GM23248 (cell line): ENCODE measurements at regions not wholly inside any gene's neighbourhood (a gene's known extent, or its start where the extent isn't known, plus 50 kb on each side); places are given as distances from the start of the nearest gene placed in this dataset.

ENCODE experiments used
- DNase-seq: peaks from one replicate; pipeline ENCODE4 v3.0.0-alpha.2; 2015
- H2AFZ ChIP-seq: fragments of 200-600 bp; sonication (generic); 2 replicates; pipeline ENCODE4 v1.6.1; 2016; ENCODE audit warnings: antibody characterized with exemption
- H3F3A ChIP-seq: fragments of 200-600 bp; sonication (generic); 2 replicates; pipeline ENCODE4 v1.6.1; 2016; ENCODE audit warnings: mild to moderate bottlenecking, antibody characterized with exemption, mixed run types; ENCODE audit not compliant: insufficient read depth
- H3K27ac ChIP-seq: fragments of 200-600 bp; sonication (generic); 2 replicates; pipeline ENCODE4 v1.5.1; 2016; ENCODE audit warnings: mild to moderate bottlenecking
- H3K27me3 ChIP-seq: fragments of 200-600 bp; sonication (generic); replicated peaks from 2 replicates; pipeline ENCODE4 v1.6.1; 2016; ENCODE audit warnings: mild to moderate bottlenecking; ENCODE audit not compliant: insufficient read depth
- H3K36me3 ChIP-seq: fragments of 200-600 bp; sonication (generic); 2 replicates; pipeline ENCODE4 v1.6.1; 2016; ENCODE audit warnings: low read depth, mild to moderate bottlenecking
- H3K4me1 ChIP-seq: fragments of 200-600 bp; sonication (generic); 2 replicates; pipeline ENCODE4 v1.6.1; 2016; ENCODE audit warnings: mild to moderate bottlenecking; ENCODE audit not compliant: insufficient read depth
- H3K4me2 ChIP-seq: fragments of 200-600 bp; sonication (generic); one replicate; pipeline ENCODE4 v1.6.1; 2016; ENCODE audit warnings: mild to moderate bottlenecking; ENCODE audit not compliant: unreplicated experiment
- H3K4me3 ChIP-seq: fragments of 200-600 bp; sonication (generic); 2 replicates; pipeline ENCODE4 v1.5.1; 2016; ENCODE audit warnings: mild to moderate bottlenecking
- H3K79me2 ChIP-seq: fragments of 200-600 bp; sonication (generic); 2 replicates; pipeline ENCODE4 v1.6.1; 2016; ENCODE audit warnings: mild to moderate bottlenecking; ENCODE audit not compliant: insufficient read depth
- H3K9ac ChIP-seq: fragments of 200-600 bp; sonication (generic); 2 replicates; pipeline ENCODE4 v1.6.1; 2016; ENCODE audit warnings: mild to moderate bottlenecking
- H3K9me2 ChIP-seq: fragments of 200-600 bp; sonication (generic); 2 replicates; pipeline ENCODE4 v1.6.1; 2016; ENCODE audit warnings: mixed run types, mild to moderate bottlenecking, moderate library complexity; ENCODE audit not compliant: insufficient read depth
- H3K9me3 ChIP-seq: fragments of 200-600 bp; sonication (generic); one replicate; pipeline ENCODE4 v1.6.1; 2017; ENCODE audit warnings: low read depth
- H4K20me1 ChIP-seq: fragments of 200-600 bp; sonication (generic); 2 replicates; pipeline ENCODE4 v1.6.0; 2016; ENCODE audit not compliant: insufficient read depth
- EZH2 ChIP-seq: fragments of 200-600 bp; sonication (generic); IDR thresholded peaks from 2 replicates; pipeline ENCODE4 v1.6.1; 2018; ENCODE audit warnings: antibody characterized with exemption, mild to moderate bottlenecking; ENCODE audit not compliant: insufficient read depth, poor library complexity, severe bottlenecking
- EZH2phosphoT487 ChIP-seq: fragments of 200-600 bp; sonication (generic); IDR thresholded peaks from 2 replicates; pipeline ENCODE4 v1.6.1; 2018; ENCODE audit warnings: antibody characterized with exemption, moderate library complexity, mild to moderate bottlenecking, low read depth; ENCODE audit not compliant: insufficient read depth
- WGBS, 2 experiments: methylation state at CpG; one replicate each; pipeline ENCODE4 v1.1.6; 2015 to 2017; ENCODE audit warnings: low lambda C conversion rate in 2 of 2, low coverage in 1 of 2; ENCODE audit errors: missing lambda C conversion rate in 2 of 2; 5-methylcytosine and 5-hydroxymethylcytosine counted together
- in situ Hi-C: fragments of 300-500 bp; cut with MboI; formaldehyde crosslinking; loops from 2 replicates; pipeline ENCODE4 v1.15.0; 2020

DNA sequence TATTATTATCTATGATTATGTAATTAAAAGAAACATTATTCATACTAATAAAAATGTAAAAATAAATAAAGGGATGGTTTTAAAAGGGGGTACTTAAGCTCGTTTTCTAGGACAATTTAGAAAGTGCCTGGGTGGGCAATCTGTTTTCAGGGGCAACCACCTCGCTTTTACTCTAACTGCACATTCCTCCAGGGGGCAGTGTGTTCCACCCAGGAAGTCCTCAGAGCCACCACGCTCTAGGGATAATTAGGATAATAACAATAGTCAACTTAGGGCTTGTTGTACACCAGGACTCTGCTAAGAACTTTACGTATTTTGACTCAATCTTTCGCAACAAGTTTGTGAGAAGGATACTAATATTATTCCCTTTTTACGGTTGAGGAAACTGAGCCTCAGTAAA, 396.7 kb upstream of the MAF start:
- no peak overlapping the region for H3K27ac ChIP-seq
- no peaks in the 10 kb centered on the region for H3K27me3 ChIP-seq
- peak; percentile 52 for DNase-seq
- in situ Hi-C loops, result loop anchor here (10.0 kb wide), 1 partner anchor 368 kb away; no protein-coding TSS in a partner anchor
- WGBS, 2 experiments, result 62 to 65% methylated on average over 6 of the region's 6 CpGs
- no peaks in the 10 kb centered on the region for H3K9me2 ChIP-seq
- H3K9me3 ChIP-seq, result no peaks in the 10 kb centered on the region
- H4K20me1 ChIP-seq, result no peaks in the 10 kb centered on the region
- no peak overlapping the region for H3K4me3 ChIP-seq
- H3K4me1 ChIP-seq, result no peaks in the 10 kb centered on the region
- no peak overlapping the region for H2AFZ ChIP-seq
- no peaks in the 10 kb centered on the region for H3F3A ChIP-seq
- H3K79me2 ChIP-seq, result no peaks in the 10 kb centered on the region
- H3K4me2 ChIP-seq, result no peak overlapping the region
- no peaks in the 10 kb centered on the region for H3K36me3 ChIP-seq
- H3K9ac ChIP-seq, result no peak overlapping the region
- TF ChIP-seq EZH2phosphoT487 (no peak), EZH2 (no peak)

DNA sequence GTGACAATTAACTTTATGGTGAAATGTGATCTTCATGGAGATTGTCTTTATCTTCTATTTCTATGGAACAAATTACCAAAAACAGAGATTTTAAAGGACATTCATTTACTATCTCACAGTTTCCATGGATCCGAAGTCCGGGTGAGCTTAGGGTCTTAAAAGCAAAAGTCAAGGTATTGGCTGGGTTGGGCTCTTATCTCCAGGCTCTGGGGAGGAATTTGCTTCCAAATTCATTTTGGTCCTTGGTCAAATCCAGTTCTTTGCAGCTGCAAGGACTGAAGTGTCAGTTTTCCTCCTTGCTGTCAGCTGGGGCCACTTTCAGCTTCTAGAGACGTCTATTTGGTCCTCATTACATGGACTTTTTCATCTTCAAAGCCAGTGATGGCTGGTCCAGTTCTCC, 395.8 kb upstream of the MAF start:
- no peaks in the 10 kb centered on the region for H3K4me1 ChIP-seq
- TF ChIP-seq EZH2, result no peak
- TF ChIP-seq EZH2phosphoT487, result no peak
- no peak overlapping the region for H3K9ac ChIP-seq
- WGBS, 2 experiments, result 53 to 57% methylated on average over 3 of the region's 3 CpGs
- H3K79me2 ChIP-seq, result no peaks in the 10 kb centered on the region
- H3F3A ChIP-seq, result no peaks in the 10 kb centered on the region
- no peaks in the 10 kb centered on the region for H3K27me3 ChIP-seq
- no peaks in the 10 kb centered on the region for H3K9me2 ChIP-seq
- no peak overlapping the region for H3K4me2 ChIP-seq
- in situ Hi-C loops, result loop anchor here (10.0 kb wide), 1 partner anchor 368 kb away; no protein-coding TSS in a partner anchor
- H3K36me3 ChIP-seq, result no peaks in the 10 kb centered on the region
- no peak overlapping the region for H3K4me3 ChIP-seq
- no peaks in the 10 kb centered on the region for H4K20me1 ChIP-seq
- H2AFZ ChIP-seq, result no peak overlapping the region
- H3K9me3 ChIP-seq, result no peaks in the 10 kb centered on the region
- no peak for DNase-seq
- no peak overlapping the region for H3K27ac ChIP-seq

DNA sequence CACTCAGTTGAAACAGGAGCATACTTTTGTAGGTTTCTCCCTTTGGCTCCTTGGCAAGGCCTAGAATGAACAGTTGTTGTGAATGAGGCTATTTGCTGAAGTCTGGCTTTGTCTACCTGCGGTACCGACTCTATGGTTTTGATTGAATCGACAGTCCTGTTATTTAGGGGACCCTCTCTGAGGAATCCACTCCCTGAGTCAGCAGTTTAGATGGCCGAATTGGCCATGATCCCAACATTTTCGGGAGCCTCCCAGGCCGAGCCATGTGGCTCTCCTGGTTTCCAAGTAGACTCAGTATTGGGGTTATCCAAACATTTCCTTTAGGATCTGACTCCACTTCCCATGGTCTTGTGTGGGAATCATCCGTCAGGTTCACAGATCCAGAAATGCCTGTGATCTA, 394.8 kb upstream of the MAF start:
- in situ Hi-C loops, result loop anchor here (10.0 kb wide), 1 partner anchor 369 kb away; no protein-coding TSS in a partner anchor
- WGBS, 2 experiments, result 63 to 65% methylated on average over 7 of the region's 7 CpGs
- Histone ChIP-seq H3K79me2 (no peaks in the 10 kb centered on the region), H3K9me3 (no peaks in the 10 kb centered on the region), H3K27ac (no peak overlapping the region), H3K27me3 (no peaks in the 10 kb centered on the region), H3K9ac (no peak overlapping the region), H3K4me1 (no peaks in the 10 kb centered on the region), H3K4me3 (no peak overlapping the region), H2AFZ (no peak overlapping the region), H4K20me1 (no peaks in the 10 kb centered on the region), H3K4me2 (no peak overlapping the region), H3K36me3 (no peaks in the 10 kb centered on the region), H3F3A (no peaks in the 10 kb centered on the region), H3K9me2 (no peaks in the 10 kb centered on the region)
- no peak for DNase-seq
- TF ChIP-seq EZH2, result no peak

DNA sequence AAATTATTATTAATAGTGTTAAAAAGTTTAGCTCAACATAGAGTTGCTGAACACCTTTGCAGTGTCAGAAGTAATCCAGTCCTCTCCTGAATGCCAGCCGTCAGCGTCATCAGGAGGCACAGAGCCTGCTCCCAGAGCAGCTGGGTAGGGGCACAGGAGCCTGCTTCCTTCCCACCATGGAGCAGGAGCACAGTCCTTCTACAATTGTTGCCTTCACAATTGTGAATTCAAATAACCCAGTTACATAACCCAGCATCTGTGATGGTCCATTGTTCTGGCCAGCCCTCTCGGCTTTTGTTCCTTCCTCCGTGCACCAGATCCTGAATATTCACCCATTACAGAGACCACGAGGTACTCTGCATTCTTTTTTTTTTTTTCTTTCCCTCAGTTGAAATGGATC, 393.9 kb upstream of the MAF start:
- no peaks in the 10 kb centered on the region for H3K9me2 ChIP-seq
- H3K36me3 ChIP-seq, result no peaks in the 10 kb centered on the region
- no peaks in the 10 kb centered on the region for H3K9me3 ChIP-seq
- WGBS, 2 experiments, result 64 to 72% methylated on average over 5 of the region's 5 CpGs
- H3K27ac ChIP-seq, result no peak overlapping the region
- no peaks in the 10 kb centered on the region for H4K20me1 ChIP-seq
- no peaks in the 10 kb centered on the region for H3K4me1 ChIP-seq
- no peaks in the 10 kb centered on the region for H3K27me3 ChIP-seq
- no peaks in the 10 kb centered on the region for H3K79me2 ChIP-seq
- in situ Hi-C loops, result loop anchor here (10.0 kb wide), 1 partner anchor 370 kb away; no protein-coding TSS in a partner anchor
- no peaks in the 10 kb centered on the region for H3F3A ChIP-seq
- H3K4me2 ChIP-seq, result no peak overlapping the region
- no peak for TF ChIP-seq EZH2
- no peak for TF ChIP-seq EZH2phosphoT487
- H3K9ac ChIP-seq, result no peak overlapping the region
- no peak overlapping the region for H3K4me3 ChIP-seq
- DNase-seq, result no peak
- no peak overlapping the region for H2AFZ ChIP-seq
